OCI-LY1 (cell line): ENCODE measurements at regions not wholly inside any gene's neighbourhood (a gene's known extent, or its start where the extent isn't known, plus 50 kb on each side); places are given as distances from the start of the nearest gene placed in this dataset.

ENCODE experiments used
- EZH2 ChIP-seq: fragments of 200-600 bp; sonication (generic), shearing (Covaris generic); IDR thresholded peaks from 2 replicates; pipeline ENCODE4 v1.8.0; 2017; ENCODE audit warnings: borderline replicate concordance, mixed run types, mild to moderate bottlenecking, antibody characterized with exemption, low read length, moderate library complexity, mixed read lengths
- TF ChIP-seq, protein P1 (sequence below): fragments of 200-600 bp; sonication (generic), shearing (Covaris generic); IDR thresholded peaks from 2 replicates; pipeline ENCODE4 v1.5.1; 2017; ENCODE audit warnings: mild to moderate bottlenecking, antibody characterized with exemption, low read length, moderate library complexity, mixed read lengths

DNA sequence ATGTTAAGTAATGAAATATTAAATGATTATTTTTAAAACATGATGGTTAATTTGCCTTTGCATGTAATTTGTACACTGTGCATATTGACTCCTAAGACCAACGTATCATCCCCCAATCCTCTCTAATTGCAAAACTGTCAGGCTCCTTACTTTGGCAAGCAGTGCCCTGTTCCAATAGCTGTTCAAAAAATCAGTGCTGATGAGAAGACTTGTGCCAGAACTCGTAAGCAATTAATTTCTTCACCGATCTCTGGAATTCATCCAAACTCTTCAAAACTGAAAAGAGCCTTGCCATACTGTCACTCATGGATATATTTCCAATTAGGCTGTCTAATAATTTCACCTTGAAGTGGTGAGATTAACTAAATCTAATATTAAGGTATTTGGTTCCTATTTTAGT is 493.9 kb upstream of the NDST4 start:
- TF ChIP-seq, protein P1, sequence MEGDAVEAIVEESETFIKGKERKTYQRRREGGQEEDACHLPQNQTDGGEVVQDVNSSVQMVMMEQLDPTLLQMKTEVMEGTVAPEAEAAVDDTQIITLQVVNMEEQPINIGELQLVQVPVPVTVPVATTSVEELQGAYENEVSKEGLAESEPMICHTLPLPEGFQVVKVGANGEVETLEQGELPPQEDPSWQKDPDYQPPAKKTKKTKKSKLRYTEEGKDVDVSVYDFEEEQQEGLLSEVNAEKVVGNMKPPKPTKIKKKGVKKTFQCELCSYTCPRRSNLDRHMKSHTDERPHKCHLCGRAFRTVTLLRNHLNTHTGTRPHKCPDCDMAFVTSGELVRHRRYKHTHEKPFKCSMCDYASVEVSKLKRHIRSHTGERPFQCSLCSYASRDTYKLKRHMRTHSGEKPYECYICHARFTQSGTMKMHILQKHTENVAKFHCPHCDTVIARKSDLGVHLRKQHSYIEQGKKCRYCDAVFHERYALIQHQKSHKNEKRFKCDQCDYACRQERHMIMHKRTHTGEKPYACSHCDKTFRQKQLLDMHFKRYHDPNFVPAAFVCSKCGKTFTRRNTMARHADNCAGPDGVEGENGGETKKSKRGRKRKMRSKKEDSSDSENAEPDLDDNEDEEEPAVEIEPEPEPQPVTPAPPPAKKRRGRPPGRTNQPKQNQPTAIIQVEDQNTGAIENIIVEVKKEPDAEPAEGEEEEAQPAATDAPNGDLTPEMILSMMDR, result no peak
- no peak for TF ChIP-seq EZH2
